ENCODE measurements at regions not wholly inside any gene's neighbourhood (a gene's known extent, or its start where the extent isn't known, plus 50 kb on each side); places are given as distances from the start of the nearest gene placed in this dataset.
"Not testable (repeated sequence)": the region's sequence is repeated elsewhere in the genome, so short reads cannot be mapped to it uniquely, and the experiment has no call there.

DNA sequence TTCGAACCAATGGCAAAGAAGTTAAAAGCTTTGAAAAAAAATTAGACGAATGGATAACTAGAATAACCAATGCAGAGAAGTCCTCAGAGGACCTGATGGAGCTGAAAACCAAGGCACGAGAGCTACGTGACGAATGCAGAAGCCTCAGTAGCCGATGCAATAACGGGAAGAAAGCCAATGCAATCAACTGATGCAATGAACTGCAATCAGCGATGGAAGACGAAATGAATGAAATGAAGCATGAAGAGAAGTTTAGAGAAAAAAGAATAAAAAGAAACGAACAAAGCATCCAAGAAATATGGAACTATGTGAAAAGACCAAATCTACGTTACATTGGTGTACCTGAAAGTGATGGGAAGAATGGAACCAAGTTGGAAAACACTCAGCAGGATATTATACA, 52.6 kb upstream of the MRPS30 start:
- FAIRE-seq: not testable (repeated sequence)

DNA sequence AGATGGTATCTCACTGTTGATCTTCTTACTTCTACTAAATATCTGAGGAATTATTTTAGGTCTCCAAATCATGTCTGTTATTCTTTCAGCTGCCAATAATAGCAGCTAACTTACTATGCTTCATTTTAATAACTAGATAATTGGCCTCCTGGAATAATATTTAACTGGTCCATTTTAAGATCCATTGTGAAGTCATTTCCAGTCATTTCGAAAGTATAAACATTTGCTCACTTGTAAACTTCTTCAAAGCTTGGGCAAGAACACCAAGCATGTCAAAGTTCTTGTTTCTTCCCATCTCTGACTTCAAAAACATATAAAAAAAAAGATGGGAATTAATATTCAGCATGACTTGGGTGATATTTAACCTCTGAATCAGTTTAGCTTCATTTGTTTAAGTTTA, 61.4 kb upstream of the MRPS30 start:
- no peak for FAIRE-seq

DNA sequence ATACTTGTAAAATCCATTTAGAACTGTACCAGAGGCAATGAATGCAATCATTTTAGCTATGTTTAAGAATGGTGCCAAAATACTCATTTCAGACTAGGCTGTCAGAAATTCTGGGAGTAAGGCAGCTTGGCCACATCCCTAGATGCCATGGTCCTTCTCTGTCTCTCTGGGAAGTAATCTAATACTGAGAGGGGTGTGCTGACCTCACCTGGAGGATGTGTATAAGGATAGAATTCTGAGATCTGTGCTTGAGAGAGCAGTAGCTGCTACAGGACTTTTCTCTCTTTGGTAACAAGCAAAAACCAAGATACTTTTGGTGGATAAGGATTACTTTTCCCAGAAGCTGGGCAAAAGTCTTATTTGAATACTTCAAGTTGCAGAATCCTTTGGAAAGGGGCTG, 68.1 kb upstream of the MRPS30 start:
- no peak for FAIRE-seq

DNA sequence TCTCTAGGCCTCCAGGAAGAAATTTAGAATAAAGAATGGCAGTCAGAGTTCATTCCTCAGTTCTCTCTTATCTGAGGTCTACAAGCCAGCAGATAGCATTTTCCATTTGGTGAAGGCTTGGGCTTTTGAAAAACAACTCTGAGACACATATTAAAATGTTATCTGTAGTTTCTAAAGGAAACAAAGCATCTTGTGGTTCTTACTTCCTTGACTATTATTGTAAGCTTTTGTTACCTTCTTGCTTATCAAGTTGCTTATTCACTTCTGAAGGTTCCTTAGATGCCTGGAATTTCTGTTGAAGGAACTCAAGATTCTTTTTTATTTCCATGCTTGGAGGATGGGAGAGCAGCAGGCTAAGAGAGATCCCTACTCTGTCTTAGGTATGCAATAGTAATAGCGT, 79.2 kb upstream of the MRPS30 start:
- FAIRE-seq: no peak

GRCh38 chr5:44727100-44727499, 81.6 kb upstream of the MRPS30 start:
- no peak for FAIRE-seq

GRCh38 chr5:44719856-44720255, 88.9 kb upstream of the MRPS30 start:
- no peak for FAIRE-seq

DNA sequence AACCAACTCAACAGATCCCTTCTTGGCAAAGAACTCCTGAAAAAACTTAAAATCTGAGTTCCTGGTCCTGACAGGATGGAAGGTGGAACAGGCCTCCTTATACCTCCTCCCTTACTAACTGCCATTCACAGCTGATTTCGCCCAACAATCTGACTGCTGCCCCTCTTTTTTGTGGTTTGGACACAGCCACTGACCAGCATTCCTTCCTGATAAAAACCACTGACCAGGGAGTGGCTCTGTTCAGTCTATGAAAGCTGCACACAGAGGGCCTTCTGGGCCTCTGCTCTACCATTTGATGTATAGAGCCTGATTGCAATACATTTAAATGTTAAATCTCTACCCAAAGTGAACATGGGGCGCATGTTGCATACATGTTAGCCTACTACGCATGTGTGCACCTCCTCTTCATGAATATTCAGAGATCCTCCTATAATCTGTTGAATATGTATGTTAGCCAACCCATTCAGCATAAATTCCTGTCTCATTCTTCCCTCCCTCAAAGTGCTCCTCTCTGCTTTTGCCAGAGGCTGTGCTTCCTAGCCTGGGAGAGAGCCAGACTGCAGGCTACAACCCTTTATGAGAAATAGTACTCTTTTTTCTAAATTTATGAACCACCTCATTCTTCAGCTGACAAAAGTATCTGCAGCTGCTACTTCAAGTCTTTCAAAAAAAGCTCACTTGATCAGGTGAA, 93.7 kb upstream of the MRPS30 start:
- no peak for FAIRE-seq

DNA sequence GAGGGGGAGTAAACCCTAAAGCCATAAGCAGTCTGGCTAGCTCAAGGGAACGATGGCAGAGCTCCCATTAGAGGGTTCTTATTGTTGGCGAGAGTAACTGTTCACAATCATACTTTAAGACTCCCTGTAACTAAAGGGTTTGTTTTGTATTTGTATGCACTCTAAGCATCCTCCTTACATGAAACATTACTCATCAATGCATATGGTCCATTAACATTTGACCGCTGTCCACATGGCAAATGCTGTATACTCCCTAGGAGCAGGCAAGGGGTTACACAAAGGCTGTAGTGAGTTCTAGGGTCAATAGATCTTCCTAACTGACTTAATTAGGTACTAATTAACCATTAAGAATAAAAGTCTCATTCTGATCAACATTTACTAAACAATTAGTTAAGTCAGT, 95.3 kb upstream of the MRPS30 start:
- FAIRE-seq: no peak

DNA sequence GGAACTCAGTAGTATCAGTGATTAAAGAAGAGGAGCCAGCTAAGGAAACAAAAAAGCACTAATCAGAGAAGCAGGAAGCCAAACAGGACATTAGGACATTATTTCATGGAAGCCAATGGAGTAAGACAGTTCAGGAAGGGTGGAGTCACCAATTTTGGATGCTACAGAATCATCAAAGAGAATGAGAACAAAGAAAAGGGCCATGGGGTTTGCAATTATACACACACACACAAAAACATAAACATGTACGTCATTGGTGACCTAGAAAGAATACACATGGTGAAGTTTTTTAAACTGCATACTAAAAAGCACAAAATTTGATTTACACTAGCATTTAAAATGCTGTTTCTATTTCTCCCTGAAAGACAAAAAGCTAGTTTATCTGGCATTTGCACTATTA, 96.8 kb upstream of the MRPS30 start:
- FAIRE-seq: no peak

DNA sequence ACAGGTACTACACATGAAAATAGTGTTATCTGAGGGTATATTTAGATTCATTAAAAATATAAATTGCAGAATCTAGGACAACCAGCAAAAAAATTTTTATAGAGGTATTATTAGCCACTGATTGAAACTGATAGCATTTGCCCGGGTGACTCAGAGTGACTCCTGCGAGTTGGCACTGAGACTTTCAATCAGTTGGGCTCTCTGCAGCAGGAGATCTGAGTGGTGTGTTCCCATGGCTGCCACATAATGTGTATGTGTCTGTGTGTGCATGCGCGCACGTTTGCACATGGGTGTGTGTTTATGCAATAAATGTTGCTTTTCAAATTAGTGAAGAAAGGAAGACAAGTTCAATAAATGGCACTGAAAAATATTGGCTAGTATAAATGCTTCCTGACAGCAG, 100.1 kb upstream of the MRPS30 start:
- no peak for FAIRE-seq

GRCh38 chr5:44707721-44708120, 101.0 kb upstream of the MRPS30 start:
- FAIRE-seq: no peak

- FAIRE-seq: no peak
Observed at GRCh38 chr5:44697025-44697424, 111.7 kb upstream of the MRPS30 start.

- no peak for FAIRE-seq
Observed at GRCh38 chr5:44695259-44695658, 113.5 kb upstream of the MRPS30 start.

GRCh38 chr5:44691802-44692201, 116.9 kb upstream of the MRPS30 start:
- FAIRE-seq: no peak

DNA sequence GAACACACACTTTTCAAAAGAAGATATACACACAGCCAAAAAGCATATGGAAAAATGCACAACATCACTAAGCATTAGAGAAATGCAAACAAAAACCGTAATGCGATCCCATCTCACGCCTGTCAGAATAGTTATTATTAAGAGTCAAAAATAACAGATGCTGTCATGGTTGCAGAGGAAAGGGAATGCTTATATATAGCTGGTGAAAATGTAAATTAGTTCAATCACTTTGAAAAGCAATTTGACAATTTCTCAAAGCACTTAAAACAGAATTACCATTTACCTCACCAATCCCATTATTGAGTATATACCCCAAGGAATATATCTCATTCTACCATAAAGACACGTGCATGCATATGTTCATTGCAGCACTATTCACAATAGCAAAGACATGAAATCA, 126.8 kb upstream of the MRPS30 start:
- FAIRE-seq: no peak

GRCh38 chr5:44679214-44679613, 129.5 kb upstream of the MRPS30 start:
- FAIRE-seq: no peak

DNA sequence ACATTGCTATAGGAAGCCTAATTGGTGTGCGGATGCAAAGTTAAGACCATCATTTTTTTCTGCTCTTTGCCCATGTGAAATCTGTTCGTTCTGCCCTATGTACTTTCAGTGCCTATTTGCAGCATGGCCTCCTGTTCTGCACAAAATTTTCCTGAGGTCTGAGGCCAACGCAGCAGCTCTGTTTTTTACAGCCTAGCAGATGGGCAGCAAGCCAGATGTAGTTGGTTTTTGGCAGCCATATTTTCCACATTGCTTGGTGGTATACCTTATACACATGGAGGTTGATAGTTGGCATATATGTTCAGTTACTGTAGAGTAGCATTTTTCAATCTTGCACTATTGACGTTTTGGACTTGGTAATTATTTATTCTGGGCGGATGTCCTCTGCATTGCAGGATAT, 133.5 kb upstream of the MRPS30 start:
- FAIRE-seq: no peak

DNA sequence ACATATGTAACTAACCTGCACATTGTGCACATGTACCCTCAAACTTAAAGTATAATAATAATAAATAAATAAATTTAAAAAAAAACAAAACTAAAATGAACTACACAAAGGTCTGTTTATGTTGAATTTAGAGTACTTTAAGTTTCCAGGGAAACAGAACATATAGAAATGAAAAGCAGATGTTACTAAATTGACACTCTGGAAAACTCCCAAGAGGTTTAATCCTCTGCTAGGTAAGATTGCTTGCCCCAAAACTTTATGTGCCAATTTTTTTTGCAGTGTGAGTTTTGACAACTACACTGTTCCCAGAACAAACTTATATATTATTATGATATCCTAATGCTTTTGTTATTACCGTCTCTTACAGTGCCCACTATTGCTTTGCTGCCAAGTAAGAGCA, 134.3 kb upstream of the MRPS30 start:
- no peak for FAIRE-seq

- not testable (repeated sequence) for FAIRE-seq
Observed at GRCh38 chr5:44668471-44668870, 140.3 kb upstream of the MRPS30 start.

DNA sequence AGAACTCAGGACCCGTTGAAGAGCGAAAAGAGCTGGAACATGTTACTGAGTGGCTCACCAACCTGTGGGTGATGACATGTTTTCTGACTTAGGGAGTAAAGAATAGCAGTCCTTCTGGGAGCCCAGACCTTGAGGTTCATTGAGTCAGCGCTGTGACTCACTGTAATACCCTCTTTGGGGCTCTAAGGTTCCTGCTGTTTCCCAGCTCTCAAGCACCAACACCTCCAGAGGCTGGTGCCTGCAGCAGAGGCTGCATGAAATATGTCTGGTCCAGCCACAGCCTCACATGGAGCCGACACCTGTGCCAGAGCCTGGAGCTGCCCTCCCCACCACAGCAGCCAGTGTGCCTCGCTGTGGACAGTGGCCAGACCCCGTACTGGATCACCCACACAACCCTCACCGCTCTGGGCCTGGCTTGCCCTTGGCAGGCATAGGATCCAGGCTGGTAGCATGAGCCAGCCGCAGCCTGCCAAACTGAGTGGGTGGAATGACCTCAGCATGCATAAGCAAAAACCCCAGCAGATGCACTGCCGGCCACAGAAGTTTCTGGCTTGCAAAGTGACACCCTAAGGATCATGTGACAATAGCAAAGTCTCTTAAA, 143.5 kb upstream of the MRPS30 start:
- no peak for FAIRE-seq

DNA sequence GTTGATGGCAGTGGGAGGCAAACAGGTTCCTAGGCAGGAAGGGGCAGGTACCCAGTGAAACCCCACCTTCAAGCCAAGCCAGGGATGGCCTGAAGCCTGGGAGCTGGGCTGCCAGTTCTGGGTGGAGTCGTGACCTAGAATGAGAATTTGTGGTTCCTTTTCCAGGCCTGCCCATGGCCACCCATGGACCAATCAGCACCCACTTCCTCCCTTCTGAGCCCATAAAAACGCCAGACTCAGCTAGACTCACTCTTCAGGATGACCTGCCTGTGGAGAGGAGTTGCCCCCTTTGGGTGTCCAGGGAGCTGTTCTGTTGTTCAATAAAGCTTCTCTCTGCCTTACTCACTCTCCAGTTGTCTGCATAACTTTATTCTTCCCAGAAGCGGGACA, 144.0 kb upstream of the MRPS30 start:
- FAIRE-seq: no peak

DNA sequence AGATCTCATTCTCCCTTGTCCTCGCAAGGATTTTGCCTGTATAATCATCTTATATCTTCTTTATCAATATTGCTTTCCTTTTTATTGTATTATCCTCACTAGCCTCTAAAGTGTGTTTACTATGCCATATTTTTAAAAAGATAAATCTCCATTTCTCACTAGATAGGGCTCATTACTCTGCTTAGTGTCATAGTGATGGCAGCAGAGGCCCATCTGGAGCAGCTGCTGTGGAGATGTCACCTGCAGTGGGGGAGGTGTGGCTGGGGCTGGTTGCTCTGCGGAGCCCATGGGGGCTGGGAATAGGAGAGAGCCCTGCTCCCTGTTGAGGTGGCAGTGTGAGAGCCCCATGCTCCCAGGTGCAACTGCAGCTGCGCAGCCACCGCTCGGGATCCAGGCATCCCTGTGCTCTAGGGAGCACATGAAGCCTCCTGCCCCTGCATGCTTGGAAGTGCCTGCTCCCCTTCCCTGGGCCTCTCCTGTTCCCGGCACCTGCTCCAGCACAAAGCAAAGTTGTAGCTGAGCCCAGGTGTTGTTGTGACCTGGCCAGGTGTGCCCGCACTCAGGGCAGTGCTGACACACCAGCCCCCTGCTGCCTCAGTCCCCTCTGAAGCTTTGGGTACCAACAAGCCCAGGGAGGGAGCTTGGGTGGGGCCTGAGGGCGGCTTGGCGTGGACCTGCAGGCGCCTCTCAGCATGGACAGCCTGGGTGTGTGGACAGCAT, 144.6 kb upstream of the MRPS30 start:
- no peak for FAIRE-seq

GRCh38 chr5:44661851-44662250, 146.9 kb upstream of the MRPS30 start:
- FAIRE-seq: no peak

DNA sequence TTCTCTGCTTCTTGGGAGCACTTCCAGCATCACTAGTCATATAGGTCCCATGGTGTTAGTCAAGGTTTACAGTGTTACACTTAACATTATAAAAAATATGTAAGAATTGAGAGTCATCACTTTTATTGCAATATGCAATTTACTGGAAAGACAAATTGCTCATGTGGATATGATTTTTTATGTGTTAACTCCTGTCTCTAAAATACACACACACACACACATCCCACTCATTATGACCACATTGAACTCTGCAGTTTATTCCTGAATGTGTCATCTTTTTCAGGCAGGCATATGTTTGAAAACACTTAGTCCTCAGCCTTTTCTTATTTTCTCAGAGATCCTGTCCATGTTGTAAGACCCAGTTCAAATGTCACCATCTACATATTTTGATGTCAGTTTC, 148.5 kb upstream of the MRPS30 start:
- no peak for FAIRE-seq

- no peak for FAIRE-seq
Observed at GRCh38 chr5:44659334-44659733, 149.4 kb upstream of the MRPS30 start.

Measured in A204.1 (cell line).